ENCODE measurements at regions not wholly inside any gene's neighbourhood (a gene's known extent, or its start where the extent isn't known, plus 50 kb on each side); places are given as distances from the start of the nearest gene placed in this dataset.
"Not testable (repeated sequence)": the region's sequence is repeated elsewhere in the genome, so short reads cannot be mapped to it uniquely, and the experiment has no call there.

- no peak for DNase-seq
Measured at GRCh38 chr15:36090286-36090946, 489.0 kb upstream of the CDIN1 start.

DNA sequence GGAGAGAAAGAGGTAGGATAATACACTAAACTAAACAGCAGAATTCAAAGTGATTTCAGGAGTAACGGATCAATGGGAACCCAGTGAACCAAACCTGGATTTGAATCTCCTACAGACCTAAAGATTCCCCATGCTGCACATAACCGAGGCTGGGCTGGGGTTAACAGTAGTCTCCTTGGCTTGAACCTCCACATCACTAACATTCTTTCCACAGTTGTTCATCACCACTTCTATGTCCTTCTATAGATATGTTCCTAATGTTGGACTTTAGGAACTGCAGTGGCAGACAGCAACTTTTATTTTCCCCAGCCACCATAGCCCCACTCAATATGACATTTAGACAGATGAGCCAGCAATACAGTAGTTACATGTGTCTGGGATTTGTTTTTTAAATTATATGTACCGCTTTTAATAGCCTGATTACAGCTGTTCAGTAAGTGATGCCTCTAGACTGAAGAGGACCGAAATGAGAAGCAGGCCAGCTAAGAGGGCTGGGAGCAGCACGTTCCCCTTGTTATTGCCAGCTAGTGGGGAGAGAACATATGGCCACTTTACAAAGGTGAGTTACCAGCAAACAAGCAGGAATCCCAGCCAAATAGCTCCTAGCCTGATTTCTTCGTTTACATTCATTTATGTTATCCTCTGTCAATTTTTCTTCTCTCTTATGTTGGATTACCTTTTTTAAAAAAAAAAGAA is 472.6 kb upstream of the CDIN1 start:
- no peak for DNase-seq

- no peak for DNase-seq
Measured at GRCh38 chr15:36108541-36108940, 470.9 kb upstream of the CDIN1 start.

DNA sequence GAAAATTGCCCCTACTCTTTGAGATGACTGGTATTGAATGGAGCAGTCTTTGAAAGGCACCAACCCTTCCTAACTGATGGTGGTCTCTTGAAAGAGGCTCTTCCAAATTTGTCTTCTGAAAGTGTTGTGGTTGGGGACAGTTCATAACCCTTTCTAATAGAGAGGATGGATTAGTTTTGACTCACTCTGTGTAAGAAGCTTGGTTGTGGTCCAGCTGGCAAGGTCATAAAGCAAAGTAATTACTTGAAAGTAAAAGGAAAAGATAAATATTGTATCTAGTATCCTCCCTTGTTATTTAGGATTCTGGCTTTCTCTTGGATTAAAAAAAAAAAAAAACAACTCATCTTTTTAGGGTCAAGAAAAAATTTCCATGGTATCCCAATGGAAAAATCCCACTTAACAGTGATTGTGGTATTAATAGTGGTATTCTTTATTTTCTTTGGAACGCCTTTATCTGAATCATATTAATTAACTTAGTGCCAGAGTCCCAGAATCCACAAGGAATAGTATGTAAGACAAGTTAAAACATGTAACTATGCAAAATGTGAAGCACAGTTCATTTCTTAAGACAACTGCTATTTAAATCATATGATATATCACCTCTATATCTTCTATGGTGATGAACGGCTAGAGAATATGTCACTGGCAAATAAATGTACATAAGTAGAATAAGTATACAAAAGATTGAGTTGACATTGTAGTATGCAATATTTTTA is 469.3 kb upstream of the CDIN1 start:
- DNase-seq, result no peak

DNA sequence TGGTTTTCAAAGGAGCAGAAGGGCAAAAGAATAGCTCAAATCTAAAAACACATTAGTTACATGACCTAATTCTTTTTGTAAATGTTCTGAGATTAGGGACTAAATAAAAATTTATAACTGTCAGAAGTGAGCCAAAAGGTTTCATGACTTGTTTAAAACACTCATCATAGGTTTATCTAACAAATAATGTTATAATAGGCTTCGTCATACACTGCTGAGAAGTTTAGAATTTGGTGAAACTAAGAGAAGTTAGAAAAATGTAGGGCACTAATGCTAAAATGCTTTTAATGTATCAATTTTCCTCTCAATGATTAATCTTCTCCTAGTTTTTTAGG is 468.8 kb upstream of the CDIN1 start:
- DNase-seq, result no peak

DNA sequence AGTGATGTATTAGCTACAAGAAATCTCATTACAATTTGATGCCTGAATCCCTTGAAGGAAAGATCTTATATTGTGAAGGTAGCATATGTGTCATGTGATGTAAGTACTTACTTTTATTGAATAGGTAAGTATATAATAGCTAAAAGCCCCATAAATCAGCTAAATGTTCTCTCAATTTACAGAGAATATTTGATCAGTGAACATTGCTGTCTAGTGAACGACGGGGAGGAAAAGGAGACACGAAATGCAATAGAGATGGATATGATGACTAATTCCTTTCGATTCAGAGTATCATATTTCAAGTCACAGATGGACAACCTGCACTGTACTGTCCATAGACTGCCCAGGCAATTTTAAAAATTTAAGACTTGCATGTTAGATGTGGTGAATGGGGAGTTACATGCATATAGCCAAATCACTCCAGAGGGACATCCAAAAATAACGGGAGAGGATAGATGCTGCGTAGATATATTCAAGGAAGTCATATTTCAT is 462.1 kb upstream of the CDIN1 start:
- no peak for DNase-seq

DNA sequence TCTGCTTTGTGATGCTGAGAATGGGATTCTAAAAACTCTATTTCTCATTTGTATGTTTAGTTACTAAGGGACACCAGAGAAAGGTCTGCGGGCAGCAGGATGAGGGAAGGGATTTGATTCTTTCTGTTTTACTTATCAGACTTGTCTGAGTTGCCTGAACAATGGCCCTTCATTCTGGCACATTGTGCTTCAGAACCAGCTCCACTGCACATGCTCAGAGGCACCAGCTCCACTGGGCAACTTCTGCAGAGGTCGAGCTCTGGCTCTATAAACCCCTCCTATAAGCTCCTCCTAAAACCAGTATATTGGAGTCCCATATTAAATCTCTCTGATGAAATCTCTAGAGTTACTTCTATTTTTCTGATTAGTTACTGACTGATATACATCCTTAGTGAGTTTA is 453.2 kb upstream of the CDIN1 start:
- no peak for DNase-seq

- DNase-seq, result no peak
Measured at GRCh38 chr15:36130641-36131310, 448.6 kb upstream of the CDIN1 start.

GRCh38 chr15:36133742-36134141 is 445.7 kb upstream of the CDIN1 start:
- no peak for DNase-seq

DNA sequence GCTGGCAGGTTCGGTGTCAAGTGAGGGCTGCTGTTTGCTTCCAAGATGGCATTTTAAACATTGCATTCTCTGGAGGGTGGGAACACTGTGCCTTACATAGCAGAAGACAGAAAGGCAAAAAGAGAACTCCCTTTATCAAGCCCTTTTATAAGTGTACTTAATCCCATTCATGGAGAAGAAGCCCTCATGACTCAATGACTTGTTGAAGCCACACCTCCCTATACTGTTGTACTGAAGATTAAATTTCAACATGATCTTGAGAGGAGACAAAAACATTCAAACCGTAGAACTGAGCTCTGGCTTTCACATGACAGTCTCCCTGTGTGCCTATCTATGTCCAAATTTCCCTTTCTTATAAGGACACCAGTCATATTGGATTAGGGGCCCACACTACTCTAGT is 443.4 kb upstream of the CDIN1 start:
- no peak for DNase-seq

DNA sequence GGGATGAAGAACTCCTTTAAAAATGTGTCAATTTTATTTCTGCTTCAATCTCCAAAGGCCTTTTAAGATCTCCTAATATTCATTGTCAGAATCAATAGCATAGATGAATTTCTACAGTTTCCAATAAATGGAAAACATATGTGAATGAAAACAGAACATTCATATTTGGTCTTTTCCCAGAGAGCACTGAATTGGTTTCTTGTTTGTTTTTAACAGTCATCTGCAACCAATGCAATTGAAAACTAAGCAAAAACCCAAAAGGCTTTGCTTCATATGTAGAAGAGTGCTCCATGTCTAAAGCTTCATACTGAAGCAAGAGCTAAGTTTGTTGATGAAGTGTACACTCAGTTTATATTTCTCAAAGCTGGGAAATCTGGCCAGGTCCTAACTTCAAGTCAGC is 426.5 kb upstream of the CDIN1 start:
- no peak for DNase-seq

GRCh38 chr15:36156879-36157427 is 422.5 kb upstream of the CDIN1 start:
- DNase-seq, result no peak

- DNase-seq, result no peak
Measured at GRCh38 chr15:36160351-36160750, 419.1 kb upstream of the CDIN1 start.

DNA sequence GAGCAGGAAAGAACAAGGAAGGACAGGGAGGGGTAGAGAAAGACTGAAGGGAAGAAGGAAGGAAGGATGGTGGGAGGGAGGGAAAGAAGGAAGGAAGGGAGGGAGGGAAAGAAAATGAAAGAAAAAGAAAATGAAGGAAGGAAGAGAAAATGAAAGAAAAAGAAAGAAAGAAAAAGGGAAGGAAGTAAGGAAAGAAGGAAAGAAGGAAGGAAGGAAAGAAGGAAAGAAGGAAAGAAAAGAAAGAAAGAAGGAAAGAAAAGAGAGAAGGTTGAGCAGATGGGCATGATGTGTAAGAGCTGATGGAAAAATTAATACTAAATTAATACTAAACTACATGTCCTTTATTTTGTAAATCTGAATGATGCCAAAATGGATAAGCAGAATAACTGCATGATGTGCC is 418.3 kb upstream of the CDIN1 start:
- no peak for DNase-seq

DNA sequence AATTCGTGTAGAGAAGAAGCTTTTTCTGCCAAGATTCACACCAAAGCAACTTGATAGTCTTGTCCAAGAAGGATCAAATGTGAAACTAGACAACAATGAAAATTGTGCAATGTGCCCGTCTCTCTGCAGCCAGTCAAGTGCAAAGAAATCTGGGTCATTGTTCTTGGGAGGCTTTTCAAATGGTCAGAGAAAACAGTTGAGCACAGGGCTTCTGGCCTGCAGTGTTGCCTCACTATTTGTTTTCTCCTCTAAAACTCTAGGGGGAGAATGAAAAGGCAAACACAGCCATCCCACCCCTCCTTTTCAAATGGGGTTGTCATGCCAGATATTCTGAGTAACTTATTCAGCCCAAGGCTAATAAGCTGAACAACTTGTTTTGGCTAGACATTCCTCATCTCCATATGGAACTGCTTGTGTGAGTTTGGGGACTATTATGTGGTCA is 417.6 kb upstream of the CDIN1 start:
- no peak for DNase-seq

DNA sequence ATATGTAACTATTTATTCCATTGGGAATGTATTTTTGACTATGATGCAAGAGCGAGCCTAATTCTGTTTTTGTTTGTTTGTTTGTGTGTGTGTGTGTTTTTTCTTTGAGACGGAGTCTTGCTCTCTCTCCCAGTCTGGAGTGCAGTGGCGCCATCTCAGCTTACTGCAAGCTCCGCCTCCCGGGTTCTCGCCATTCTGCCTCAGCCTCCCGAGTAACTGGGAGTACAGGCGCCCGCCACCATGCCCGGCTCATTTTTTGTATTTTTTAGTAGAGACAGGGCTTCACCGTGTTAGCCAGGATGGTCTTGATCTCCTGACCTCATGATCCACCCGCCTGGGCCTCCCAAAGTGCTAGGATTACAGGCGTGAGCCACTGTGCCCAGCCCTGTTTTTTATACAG is 415.4 kb upstream of the CDIN1 start:
- not testable (repeated sequence) for DNase-seq

- no peak for DNase-seq
Measured at GRCh38 chr15:36172955-36173354, 406.5 kb upstream of the CDIN1 start.

DNA sequence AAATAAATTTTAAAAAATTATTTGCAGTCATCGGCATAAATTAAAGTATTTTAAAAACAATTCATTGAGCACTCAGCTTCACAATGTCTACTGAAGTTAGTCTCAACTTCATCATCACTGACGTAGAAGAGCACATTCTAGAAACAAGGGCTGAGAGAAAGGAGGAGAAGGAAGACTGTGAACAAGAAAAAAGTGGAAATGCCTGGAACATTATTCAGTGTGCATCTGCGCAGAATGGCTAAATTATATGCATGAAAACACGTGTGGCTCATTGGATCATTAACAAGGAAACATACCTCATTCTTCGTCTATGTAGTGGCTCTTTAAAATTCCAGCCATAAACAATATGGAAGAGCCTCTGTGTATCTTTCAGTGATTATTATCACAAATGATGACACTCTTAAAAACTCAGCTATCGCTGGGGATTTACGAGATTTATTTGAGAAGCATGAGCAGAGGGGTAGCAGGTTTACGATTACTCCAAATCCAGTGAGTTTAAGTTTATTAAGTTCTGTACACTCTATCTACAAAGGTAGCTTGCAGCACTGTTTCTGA is 404.2 kb upstream of the CDIN1 start:
- DNase-seq, result no peak

DNA sequence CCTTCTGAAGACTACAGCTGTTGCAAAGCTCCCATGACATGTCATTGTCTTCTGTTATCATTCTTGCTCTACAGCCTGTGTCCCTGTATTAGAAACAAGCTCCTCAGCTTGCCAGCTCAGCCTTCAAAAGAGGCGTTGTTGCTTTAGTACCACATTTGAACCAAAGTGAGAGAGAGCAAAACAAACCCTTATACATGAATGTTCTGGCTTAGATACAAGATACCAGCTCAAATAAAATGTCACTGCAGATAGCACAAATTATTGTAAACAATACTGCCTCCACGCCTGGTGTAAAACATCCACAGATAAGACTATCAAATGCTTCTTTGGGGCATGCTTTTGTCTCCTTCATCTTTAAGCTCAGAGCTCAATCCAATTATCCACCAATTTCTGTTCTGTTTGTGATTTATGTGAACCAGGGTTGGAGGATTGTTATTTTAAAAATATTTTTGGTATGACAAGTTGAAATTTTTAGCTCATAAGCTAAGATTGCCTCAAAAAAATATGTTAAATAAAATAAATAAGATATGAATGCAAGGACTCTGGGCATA is 403.6 kb upstream of the CDIN1 start:
- no peak for DNase-seq

- peak; percentile 51 for DNase-seq
Measured at GRCh38 chr15:36177590-36178302, 401.7 kb upstream of the CDIN1 start.

DNA sequence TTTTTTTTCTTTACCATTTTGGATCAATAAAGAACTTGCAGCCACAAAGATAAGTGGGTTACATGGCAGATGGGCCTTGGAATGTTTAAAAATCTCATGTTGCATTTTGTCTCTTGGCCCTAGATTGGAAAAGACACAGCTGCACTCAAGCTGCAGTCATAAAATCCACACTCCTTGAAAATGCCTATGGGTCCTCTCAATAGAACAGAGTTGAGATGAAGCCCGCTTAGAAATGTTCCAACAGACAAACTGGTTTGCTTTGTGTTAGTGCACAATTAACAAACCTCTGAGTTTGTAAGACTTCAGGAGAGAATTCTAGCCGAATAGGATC is 401.2 kb upstream of the CDIN1 start:
- no peak for DNase-seq

GRCh38 chr15:36183201-36183600 is 396.2 kb upstream of the CDIN1 start:
- no peak for DNase-seq
